Left renal cortex interstitium (tissue), 4 donors: ENCODE measurements at regions not wholly inside any gene's neighbourhood (a gene's known extent, or its start where the extent isn't known, plus 50 kb on each side); places are given as distances from the start of the nearest gene placed in this dataset.

Experiments
- DNase-seq, 4 donors: peaks; one replicate each; pipeline ENCODE4 v3.0.0-alpha.2; 2013; ENCODE audit warnings: low read depth in 4 of 4, low spot score in 2 of 4, missing footprints in 1 of 4

DNA sequence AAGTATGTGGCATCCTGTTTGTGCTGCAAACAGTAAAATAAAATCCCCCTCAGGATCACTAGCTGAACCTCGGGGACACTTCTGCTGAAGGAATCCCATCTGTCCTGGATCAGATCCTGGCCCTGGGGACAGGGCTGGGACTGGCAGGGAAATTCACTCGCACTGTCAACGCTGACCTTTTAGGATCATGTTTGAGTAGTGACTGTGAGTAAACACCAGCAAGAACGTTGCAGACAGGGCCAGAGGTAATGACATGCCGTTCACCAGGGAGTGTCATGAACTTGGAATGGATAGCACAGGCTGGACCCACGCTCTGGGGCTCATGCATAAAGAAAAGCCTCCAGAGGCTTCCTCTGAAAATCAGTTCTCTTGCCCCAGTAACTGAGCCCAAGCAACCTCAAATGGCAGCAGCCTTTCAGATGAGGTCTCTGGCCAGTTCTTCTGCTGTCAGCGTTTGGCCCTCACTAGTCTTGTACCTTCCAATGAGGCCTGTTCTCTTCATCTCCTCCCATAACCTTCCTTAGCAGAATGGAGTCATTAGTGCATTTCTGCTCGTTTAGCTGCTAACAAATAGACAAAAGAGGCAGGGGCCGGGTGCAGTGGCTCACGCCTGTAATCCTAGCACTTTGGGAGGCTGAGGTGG lies 51.0 kb upstream of the BARX2 start:
- no peak for DNase-seq

GRCh38 chr11:129323896-129324502 lies 51.6 kb upstream of the BARX2 start:
- no peak for DNase-seq

GRCh38 chr11:129322941-129323340 lies 52.7 kb upstream of the BARX2 start:
- DNase-seq = no peak

DNA sequence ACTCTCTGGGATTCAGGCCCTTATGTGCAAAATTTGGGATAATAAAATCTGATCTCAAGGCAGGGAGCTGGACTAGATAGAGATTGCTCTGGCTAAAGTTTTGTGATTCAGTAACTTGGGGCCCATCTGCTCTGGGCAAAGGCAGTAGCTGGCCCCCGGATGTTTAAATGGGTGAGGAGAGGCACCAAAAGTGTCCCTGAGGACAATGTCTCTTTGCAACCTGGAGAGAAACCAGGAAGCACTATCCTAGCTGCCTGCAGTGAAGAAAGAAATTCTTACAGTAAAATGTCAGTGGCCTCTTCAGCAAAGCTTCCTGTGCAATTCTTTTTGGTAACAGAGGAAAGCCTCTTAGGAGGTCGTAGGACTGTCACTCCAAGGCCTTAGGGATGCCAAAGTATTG lies 54.6 kb upstream of the BARX2 start:
- DNase-seq = no peak

GRCh38 chr11:129320494-129320893 lies 55.2 kb upstream of the BARX2 start:
- DNase-seq = no peak

DNA sequence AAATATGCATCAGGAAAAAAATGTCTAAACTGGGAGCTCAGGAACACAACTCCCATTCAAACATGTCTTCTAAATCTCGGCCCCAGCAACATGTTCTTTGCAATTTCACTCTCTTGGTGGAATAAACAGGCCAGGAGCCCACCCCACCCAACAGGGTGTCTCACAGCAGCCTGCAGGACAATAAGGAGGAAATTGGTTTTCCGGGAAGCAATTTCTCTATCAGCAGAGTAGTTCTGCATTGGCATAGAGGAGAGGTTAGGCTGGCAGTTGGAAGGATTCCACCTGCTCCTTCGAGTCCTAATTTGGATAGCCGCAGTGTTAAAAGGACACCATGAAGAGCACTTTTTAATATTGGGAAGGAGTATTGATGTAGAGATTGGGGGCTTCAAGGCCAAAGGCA lies 55.9 kb upstream of the BARX2 start:
- no peak for DNase-seq

GRCh38 chr11:129319201-129319600 lies 56.4 kb upstream of the BARX2 start:
- no peak for DNase-seq

DNA sequence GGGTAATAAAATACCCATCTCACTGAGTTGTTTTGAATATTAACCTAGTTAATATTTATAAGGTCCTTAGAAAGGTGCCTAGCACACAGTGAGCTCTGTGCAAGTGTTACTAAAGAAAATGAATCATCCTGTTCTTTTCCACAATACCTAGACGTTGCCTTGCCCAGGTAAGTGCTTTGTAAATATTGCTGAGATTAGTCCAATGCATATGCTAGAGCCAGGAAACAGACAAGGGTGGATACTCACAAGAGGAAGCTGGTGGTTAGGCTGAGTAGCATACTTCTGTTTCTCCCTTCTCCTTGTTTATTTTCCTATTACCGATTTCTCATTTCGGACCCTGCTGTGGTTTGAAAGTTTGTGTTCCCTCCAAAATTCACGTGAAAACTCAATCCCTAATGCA lies 58.1 kb upstream of the BARX2 start:
- DNase-seq = no peak

DNA sequence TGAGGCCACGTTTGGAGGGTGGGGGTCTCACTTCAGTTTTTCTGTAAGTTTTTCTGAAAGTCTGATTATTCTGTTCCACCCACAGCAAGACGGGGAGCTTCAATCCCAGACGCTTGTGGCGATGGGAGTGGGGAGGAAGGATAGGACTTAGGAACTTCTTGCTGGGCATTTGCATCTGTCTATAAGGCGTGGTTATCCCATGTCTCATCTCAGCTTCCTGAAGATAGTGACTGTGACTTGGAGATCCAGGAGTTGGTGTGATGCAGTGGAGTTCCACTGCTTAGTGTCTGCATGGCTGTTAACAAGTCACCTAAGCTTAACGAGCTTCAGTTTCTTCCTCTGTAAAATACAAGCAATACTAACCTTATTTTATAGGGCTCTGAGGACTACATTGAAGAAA lies 58.9 kb upstream of the BARX2 start:
- no peak for DNase-seq

GRCh38 chr11:129315781-129316579 lies 59.7 kb upstream of the BARX2 start:
- no peak for DNase-seq

DNA sequence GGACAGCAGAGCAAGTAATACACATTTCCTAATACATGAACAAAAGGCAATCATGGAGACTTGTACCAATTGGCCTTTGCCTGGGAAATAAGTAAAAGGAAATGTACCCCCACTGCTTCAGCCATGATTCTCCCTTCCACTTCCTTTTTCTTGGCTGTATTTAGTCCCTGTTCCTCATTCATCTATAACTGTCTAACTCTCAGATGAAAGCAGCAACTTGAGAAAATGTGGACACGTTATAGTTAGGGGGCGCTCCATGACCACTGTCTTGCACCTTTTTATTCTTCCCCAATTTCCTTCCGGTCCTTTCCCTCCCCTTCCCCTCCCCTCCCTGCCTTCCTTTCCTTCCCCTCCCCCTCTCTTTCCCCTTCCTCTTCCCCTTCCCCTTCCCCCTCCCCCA lies 61.3 kb upstream of the BARX2 start:
- no peak for DNase-seq

DNA sequence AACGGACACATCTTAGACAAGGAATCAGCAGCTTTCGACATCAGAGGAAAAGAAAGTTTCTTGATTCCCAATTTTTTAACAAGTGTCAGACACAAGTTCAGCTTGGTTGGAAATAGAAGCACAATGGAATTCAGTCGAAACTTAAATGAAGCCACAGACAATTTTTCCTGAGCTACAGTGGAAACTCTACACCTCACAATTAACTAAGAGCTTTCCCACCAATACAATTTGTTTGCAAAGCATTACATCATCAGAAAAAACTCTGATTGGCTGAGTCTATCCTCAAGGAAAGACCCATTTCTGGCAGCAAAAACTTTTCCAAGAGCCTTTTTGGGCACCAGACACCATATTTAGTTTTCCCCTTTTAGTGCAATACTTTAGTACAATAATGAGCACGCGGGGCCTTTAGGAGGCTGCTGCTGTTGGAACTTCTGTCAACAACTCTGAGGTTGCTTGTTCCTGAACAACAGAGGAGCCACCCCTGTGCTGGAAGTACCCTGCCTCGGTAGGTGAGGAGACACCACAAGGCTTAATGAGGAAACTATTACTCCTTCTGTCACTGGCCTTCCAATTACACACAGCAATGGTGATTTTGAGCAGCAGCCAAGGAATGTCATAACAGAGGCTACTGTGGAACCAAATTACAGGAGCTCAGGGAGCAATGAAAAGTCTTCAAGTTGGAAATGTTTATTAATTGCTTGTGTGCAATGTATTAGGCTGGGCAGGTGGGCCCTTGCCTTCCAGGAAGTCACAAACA lies 61.9 kb upstream of the BARX2 start:
- DNase-seq = no peak

DNA sequence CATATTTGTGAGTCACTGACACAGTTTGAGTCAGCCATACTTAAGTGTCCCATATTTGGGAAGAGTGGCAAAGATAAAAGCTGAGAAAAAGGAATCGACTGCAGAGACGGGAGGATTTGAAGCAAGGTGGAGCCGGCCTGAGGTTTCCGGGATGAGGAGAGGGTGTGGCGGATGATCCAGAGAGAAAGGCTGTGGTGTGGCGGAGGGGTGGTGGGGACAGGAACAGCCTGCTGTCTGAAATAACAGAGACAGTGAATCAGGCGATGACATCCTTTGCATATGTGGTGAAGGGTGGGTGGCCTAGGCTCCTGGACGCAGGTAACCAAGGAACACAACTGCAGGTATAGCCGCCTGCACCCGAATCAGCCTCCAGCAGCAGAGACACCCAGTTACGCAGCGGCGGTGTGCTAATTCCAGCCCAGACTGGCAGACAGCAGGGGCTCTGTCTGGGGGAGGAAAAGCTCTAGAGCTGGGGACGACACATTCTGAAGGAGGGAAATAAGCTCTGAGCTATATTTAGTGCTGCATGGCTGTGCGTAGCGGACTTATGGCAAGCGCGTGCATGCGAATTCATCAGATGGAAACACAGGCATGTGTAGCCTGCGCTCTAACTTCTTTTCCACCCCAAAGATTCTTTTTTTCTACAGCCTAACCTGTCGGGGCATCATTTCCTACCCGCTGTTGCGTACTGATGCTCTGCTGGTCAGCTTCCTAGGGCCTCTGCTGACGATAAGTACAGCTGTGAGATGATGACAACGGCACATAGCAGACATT lies 62.7 kb upstream of the BARX2 start:
- DNase-seq = no peak

DNA sequence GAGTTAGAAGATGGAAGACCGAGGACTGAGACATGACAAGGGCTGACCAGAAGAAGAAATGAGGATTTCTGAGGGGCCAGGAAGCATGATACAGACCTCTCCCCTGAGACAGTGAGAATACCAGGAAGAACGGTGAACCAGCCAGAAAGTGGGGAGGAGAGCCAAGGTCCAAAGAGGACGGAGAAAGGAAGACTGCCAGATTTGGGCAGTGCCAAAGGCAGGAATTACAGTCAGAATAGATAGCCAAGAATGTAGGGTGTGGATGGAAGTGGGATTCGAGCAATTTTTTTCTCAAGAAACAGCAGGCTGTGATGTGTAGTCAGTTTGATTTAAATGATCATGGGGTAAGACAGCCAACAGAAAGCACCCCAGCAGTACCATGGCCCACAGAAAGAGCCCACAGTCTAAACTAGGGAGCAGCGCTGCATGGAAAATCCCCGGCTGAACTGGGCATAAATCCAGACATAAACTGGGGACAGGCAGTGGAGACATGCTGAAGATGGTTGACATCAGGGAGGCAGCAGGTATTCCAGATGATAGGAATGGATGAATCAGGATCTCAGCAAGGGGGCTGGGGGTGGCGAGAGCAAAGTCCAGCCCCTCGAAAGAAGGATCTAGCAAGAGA lies 67.3 kb upstream of the BARX2 start:
- no peak for DNase-seq

- DNase-seq = no peak
These were observed 68.5 kb upstream of the BARX2 start for GRCh38 chr11:129307162-129307561.

GRCh38 chr11:129302386-129303101 lies 73.1 kb upstream of the BARX2 start:
- no peak for DNase-seq

DNA sequence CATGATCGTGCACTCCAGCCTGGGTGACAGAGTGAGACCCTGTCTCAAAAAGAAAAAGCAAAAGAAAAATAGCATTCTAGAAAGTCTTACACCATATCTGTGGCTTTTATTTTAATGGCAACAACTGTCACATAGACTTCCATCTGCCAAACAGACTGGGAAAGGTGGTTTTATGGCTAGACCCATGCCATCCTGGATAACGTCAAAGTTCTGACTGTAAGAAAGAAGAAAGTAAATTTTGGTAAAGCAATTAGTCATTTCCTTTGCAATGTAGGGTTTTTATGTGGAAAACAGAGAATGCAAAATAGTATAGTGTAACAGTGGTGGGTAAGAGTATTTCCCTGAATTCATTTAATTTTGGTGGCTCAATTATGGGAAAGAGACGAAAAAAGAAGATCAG lies 75.5 kb upstream of the BARX2 start:
- DNase-seq = no peak

GRCh38 chr11:129298988-129299387 lies 76.7 kb upstream of the BARX2 start:
- no peak for DNase-seq

- DNase-seq = no peak
These were observed 79.9 kb upstream of the BARX2 start for GRCh38 chr11:129295746-129296145.
